NT2/D1 (cell line): ENCODE measurements at regions not wholly inside any gene's neighbourhood (a gene's known extent, or its start where the extent isn't known, plus 50 kb on each side); places are given as distances from the start of the nearest gene placed in this dataset.

Experiments used
- YY1 ChIP-seq: IDR thresholded peaks from 2 replicates; pipeline ENCODE4 v1.6.1; 2011; ENCODE audit not compliant: insufficient read length, insufficient read depth
- ZNF274 ChIP-seq: IDR thresholded peaks from 2 replicates; pipeline ENCODE4 v1.6.1; 2011; ENCODE audit warnings: mild to moderate bottlenecking, low read depth, low read length

DNA sequence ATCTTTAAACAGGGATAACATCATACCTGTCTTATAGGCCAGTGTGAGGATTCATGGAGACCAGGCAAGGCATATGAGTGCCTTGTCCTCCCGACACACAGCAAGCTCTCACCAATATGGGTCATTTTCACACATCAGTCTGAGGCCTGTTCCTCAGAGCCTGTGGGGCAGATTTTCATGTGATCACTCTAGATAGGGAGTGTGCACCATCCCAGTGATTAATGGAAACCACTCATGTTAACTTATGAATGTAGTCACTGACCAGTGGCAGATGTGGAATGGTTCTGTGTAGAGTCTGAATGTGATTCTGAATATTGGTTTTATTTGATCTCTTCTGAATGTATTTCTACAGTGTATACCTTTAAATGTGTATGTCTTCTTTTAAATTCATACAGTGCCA lies 219.7 kb upstream of the SFSWAP start:
- TF ChIP-seq ZNF274 (no peak), YY1 (no peak)
